CD4-positive, alpha-beta memory T cell (primary cell): ENCODE measurements at regions not wholly inside any gene's neighbourhood (a gene's known extent, or its start where the extent isn't known, plus 50 kb on each side); places are given as distances from the start of the nearest gene placed in this dataset.
"Not testable (repeated sequence)": the region's sequence is repeated elsewhere in the genome, so short reads cannot be mapped to it uniquely, and the experiment has no call there.

ENCODE experiments used
- CTCF ChIA-PET: fragments of 350-600 bp; sonication (Branson Sonifier 250); formaldehyde crosslinking; loops from one replicate; lab custom pipeline; 2021; ENCODE audit warnings: inconsistent platforms; ENCODE audit not compliant: partially characterized antibody; lab: Charles Lee
- POLR2A ChIA-PET: fragments of 350-600 bp; sonication (Branson Sonifier 250); formaldehyde crosslinking; loops from one replicate; lab custom pipeline; 2021; ENCODE audit not compliant: partially characterized antibody; lab: Charles Lee
- DNase-seq, 5 donors: peaks; one replicate each; pipeline versions ENCODE4 v3.0.0 to v3.0.0-alpha.2; 2020 to 2022; ENCODE audit warnings: mixed read lengths in 1 of 5
- H3K27ac ChIP-seq: one replicate; pipeline ENCODE4 v1.7.0; 2013; ENCODE audit warnings: low read depth, low read length
- H3K27me3 ChIP-seq: 2 replicates; pipeline ENCODE4 v1.7.0; 2013; ENCODE audit warnings: mild to moderate bottlenecking, low read length, moderate library complexity; ENCODE audit not compliant: insufficient read depth
- H3K36me3 ChIP-seq: 2 replicates; pipeline ENCODE4 v1.7.0; 2013; ENCODE audit warnings: mild to moderate bottlenecking, low read length, moderate library complexity; ENCODE audit not compliant: insufficient read depth
- H3K4me1 ChIP-seq: 2 replicates; pipeline ENCODE4 v1.7.0; 2013; ENCODE audit warnings: mild to moderate bottlenecking, low read length, moderate library complexity; ENCODE audit not compliant: insufficient read depth
- H3K4me3 ChIP-seq, 2 donors: one replicate each; pipeline ENCODE4 v1.7.0; 2013; ENCODE audit warnings: low read length in 2 of 2, mild to moderate bottlenecking in 1 of 2
- H3K9me3 ChIP-seq, 2 donors: one replicate each; pipeline ENCODE4 v1.7.0; 2013; ENCODE audit warnings: low read length in 2 of 2, control low read depth in 1 of 2; ENCODE audit not compliant: control insufficient read depth in 1 of 2
- H3K27ac Mint-ChIP-seq, 7 donors: one replicate each; pipeline ENCODE4 v1.8.0; 2020 to 2021; ENCODE audit warnings: mixed read lengths in 7 of 7, mild to moderate bottlenecking in 6 of 7, inconsistent platforms in 3 of 7, moderate library complexity in 3 of 7
- H3K27me3 Mint-ChIP-seq, 2 donors: one replicate each; pipeline ENCODE4 v1.8.0; 2020 to 2021; ENCODE audit warnings: mixed read lengths in 2 of 2
- H3K36me3 Mint-ChIP-seq, 2 donors: one replicate each; pipeline ENCODE4 v1.8.0; 2020 to 2021; ENCODE audit warnings: mixed read lengths in 2 of 2, inconsistent platforms in 1 of 2, mild to moderate bottlenecking in 1 of 2
- H3K4me1 Mint-ChIP-seq, 4 donors: one replicate each; pipeline ENCODE4 v1.8.0; 2020 to 2021; ENCODE audit warnings: mixed read lengths in 4 of 4, mild to moderate bottlenecking in 1 of 4
- H3K4me3 Mint-ChIP-seq, 8 donors: one replicate each; pipeline ENCODE4 v1.8.0; 2020 to 2021; ENCODE audit warnings: mixed read lengths in 8 of 8, mild to moderate bottlenecking in 7 of 8, moderate library complexity in 6 of 8, inconsistent platforms in 3 of 8
- H3K9me3 Mint-ChIP-seq, 8 donors: one replicate each; pipeline ENCODE4 v1.8.0; 2020 to 2021; ENCODE audit warnings: mixed read lengths in 8 of 8, mild to moderate bottlenecking in 5 of 8, inconsistent platforms in 3 of 8, moderate library complexity in 1 of 8
- intact Hi-C: fragments of 100-400 bp; cut with micrococcal nuclease; formaldehyde crosslinking; loops from one replicate; pipeline ENCODE4 v1.15.1; 2023

- ChIA-PET POLR2A (no interaction called here), CTCF (no interaction called here)
- Histone ChIP-seq H3K4me1 (no peaks in the 10 kb centered on the region), H3K36me3 (no peaks in the 10 kb centered on the region), H3K4me3 (no peak overlapping the region), H3K27ac (no peak overlapping the region), H3K9me3 (no peaks in the 10 kb centered on the region), H3K27me3 (no peaks in the 10 kb centered on the region)
- H3K4me1 Mint-ChIP-seq: no peaks in the 10 kb centered on the region
- H3K27me3 Mint-ChIP-seq: peaks cover 0 to 4% of the 10 kb centered on the region in 2 donors
- no peaks in the 10 kb centered on the region for H3K36me3 Mint-ChIP-seq
- H3K4me3 Mint-ChIP-seq: no peak overlapping the region
- H3K27ac Mint-ChIP-seq: no peak overlapping the region
- H3K9me3 Mint-ChIP-seq: peaks cover 0 to 1% (median 0%) of the 10 kb centered on the region in 8 donors
- intact Hi-C loops: no loop called here
- no peak for DNase-seq
These were observed 88.1 kb upstream of the ZNF81 start for GRCh38 chrX:47748576-47748975.

- DNase-seq: no peak
- Histone ChIP-seq H3K9me3 (no peaks in the 10 kb centered on the region), H3K27me3 (no peaks in the 10 kb centered on the region), H3K27ac (no peak overlapping the region), H3K4me3 (no peak overlapping the region), H3K36me3 (no peaks in the 10 kb centered on the region), H3K4me1 (no peaks in the 10 kb centered on the region)
- no peak overlapping the region for H3K4me3 Mint-ChIP-seq
- H3K36me3 Mint-ChIP-seq: no peaks in the 10 kb centered on the region
- ChIA-PET POLR2A (no interaction called here), CTCF (no interaction called here)
- peaks cover 0 to 5% of the 10 kb centered on the region in 2 donors for H3K27me3 Mint-ChIP-seq
- H3K4me1 Mint-ChIP-seq: no peaks in the 10 kb centered on the region
- peaks cover 0 to 2% (median 0%) of the 10 kb centered on the region in 8 donors for H3K9me3 Mint-ChIP-seq
- no peak overlapping the region for H3K27ac Mint-ChIP-seq
- intact Hi-C loops: no loop called here
These were observed 87.5 kb upstream of the UXT start for GRCh38 chrX:47746446-47746845.

DNA sequence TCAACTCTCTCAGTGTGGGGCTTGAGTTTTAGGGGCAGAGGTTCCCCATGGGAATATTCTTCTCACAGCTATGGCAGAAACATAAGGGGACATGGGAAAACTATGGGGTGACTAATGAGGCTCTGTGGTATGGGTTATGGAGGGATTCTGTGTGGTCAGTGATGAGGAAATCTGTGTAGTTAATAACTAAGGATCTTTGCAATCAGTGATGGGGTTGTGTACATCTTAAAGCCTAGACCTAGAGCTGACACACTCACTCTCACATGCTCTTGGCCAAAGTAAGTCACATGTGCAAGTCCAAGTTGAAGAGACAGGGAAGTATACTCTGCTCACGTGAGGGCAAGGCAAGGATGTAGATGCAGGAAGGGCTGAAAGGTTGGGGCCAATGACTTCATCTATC, 86.4 kb upstream of the UXT start:
- CTCF ChIA-PET: no interaction called here
- H3K27me3 ChIP-seq: no peaks in the 10 kb centered on the region
- Mint-ChIP-seq H3K4me1 (no peaks in the 10 kb centered on the region), H3K4me3 (no peak overlapping the region), H3K27me3 (peaks cover 0 to 5% of the 10 kb centered on the region in 2 donors), H3K9me3 (peaks cover 0 to 2% (median 0%) of the 10 kb centered on the region in 8 donors), H3K27ac (no peak overlapping the region), H3K36me3 (no peaks in the 10 kb centered on the region)
- no peak overlapping the region for H3K27ac ChIP-seq
- H3K4me3 ChIP-seq: no peak overlapping the region
- no peaks in the 10 kb centered on the region for H3K4me1 ChIP-seq
- no peaks in the 10 kb centered on the region for H3K36me3 ChIP-seq
- no peaks in the 10 kb centered on the region for H3K9me3 ChIP-seq
- POLR2A ChIA-PET: no interaction called here
- DNase-seq: no peak
- intact Hi-C loops: no loop called here

DNA sequence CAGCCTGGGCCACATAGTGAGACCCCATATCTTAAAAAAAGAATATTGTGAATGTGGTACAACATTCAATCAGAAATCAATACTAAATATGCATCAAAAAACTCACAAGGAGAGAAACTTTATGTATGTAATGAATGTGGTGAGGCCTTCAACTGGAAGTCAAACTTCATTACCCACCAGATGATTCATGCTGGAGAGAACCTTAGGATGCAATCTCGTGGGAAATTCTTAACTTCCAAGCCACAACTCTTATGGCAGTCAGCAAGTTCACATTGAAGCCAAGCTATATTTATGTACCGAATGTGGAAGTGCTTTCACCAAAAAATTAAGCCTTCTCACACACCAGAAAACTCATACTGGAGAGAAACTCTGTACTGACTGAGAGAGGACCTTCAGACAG, 84.5 kb upstream of the UXT start:
- Histone ChIP-seq H3K4me1 (no peaks in the 10 kb centered on the region), H3K9me3 (no peaks in the 10 kb centered on the region), H3K27ac (no peak overlapping the region), H3K4me3 (no peak overlapping the region), H3K27me3 (no peaks in the 10 kb centered on the region), H3K36me3 (no peaks in the 10 kb centered on the region)
- Mint-ChIP-seq H3K4me1 (no peaks in the 10 kb centered on the region), H3K9me3 (peaks cover 0 to 2% (median 0%) of the 10 kb centered on the region in 8 donors), H3K4me3 (no peak overlapping the region), H3K27me3 (peaks cover 0 to 3% of the 10 kb centered on the region in 2 donors), H3K36me3 (no peaks in the 10 kb centered on the region), H3K27ac (no peak overlapping the region)
- CTCF ChIA-PET: no interaction called here
- intact Hi-C loops: no loop called here
- DNase-seq: no peak
- POLR2A ChIA-PET: no interaction called here

DNA sequence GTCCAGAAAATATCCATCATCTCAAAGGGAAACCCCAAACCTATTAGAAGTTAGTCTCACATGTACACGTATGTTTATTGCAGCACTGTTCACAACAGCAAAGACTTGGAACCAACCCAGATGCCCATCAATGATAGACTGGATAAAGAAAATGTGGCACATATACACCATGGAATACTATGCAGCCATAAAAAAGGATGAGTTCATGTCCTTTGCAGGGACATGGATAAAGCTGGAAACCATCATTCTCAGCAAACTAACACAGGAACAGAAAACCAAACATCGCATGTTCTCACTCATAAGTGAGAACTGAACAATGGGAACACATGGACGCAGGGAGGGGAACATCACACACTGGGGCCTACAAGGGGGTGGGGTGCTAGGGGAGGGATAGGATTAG, 79.9 kb upstream of the UXT start:
- H3K4me1 ChIP-seq, H3K27ac ChIP-seq, DNase-seq, H3K36me3 ChIP-seq, CTCF ChIA-PET, H3K4me1 Mint-ChIP-seq, H3K27me3 Mint-ChIP-seq, intact Hi-C loops, H3K9me3 ChIP-seq, H3K36me3 Mint-ChIP-seq, H3K4me3 ChIP-seq, H3K4me3 Mint-ChIP-seq, H3K9me3 Mint-ChIP-seq, H3K27ac Mint-ChIP-seq, H3K27me3 ChIP-seq, POLR2A ChIA-PET: not testable (repeated sequence)

- H3K4me1 Mint-ChIP-seq: no peaks in the 10 kb centered on the region
These were observed 64.7 kb upstream of the UXT start for GRCh38 chrX:47723689-47724088.

GRCh38 chrX:47723083-47723482, 64.1 kb upstream of the UXT start:
- no peaks in the 10 kb centered on the region for H3K4me1 ChIP-seq
- Mint-ChIP-seq H3K4me1 (no peaks in the 10 kb centered on the region), H3K9me3 (peaks cover 0 to 5% (median 0%) of the 10 kb centered on the region in 8 donors), H3K36me3 (no peaks in the 10 kb centered on the region), H3K27me3 (no peaks in the 10 kb centered on the region), H3K4me3 (no peak overlapping the region), H3K27ac (no peak overlapping the region)
- H3K9me3 ChIP-seq: no peaks in the 10 kb centered on the region
- no peaks in the 10 kb centered on the region for H3K36me3 ChIP-seq
- H3K27ac ChIP-seq: no peak overlapping the region
- intact Hi-C loops: no loop called here
- ChIA-PET CTCF (no interaction called here), POLR2A (no interaction called here)
- H3K4me3 ChIP-seq: no peak overlapping the region
- no peaks in the 10 kb centered on the region for H3K27me3 ChIP-seq
- DNase-seq: no peak

More at GRCh38 chrX:47723689-47724088, 64.7 kb upstream of the UXT start:
- Mint-ChIP-seq H3K27ac (no peak overlapping the region), H3K27me3 (no peaks in the 10 kb centered on the region), H3K4me3 (no peak overlapping the region), H3K9me3 (peaks cover 0 to 5% (median 0%) of the 10 kb centered on the region in 8 donors), H3K36me3 (no peaks in the 10 kb centered on the region)
- DNase-seq: peak in 2 of 5 donors; percentile 4 to 10
- Histone ChIP-seq H3K4me1 (no peaks in the 10 kb centered on the region), H3K27me3 (no peaks in the 10 kb centered on the region), H3K9me3 (no peaks in the 10 kb centered on the region), H3K36me3 (no peaks in the 10 kb centered on the region), H3K27ac (no peak overlapping the region), H3K4me3 (no peak overlapping the region)
- CTCF ChIA-PET: no interaction called here
- intact Hi-C loops: no loop called here
- POLR2A ChIA-PET: no interaction called here

DNA sequence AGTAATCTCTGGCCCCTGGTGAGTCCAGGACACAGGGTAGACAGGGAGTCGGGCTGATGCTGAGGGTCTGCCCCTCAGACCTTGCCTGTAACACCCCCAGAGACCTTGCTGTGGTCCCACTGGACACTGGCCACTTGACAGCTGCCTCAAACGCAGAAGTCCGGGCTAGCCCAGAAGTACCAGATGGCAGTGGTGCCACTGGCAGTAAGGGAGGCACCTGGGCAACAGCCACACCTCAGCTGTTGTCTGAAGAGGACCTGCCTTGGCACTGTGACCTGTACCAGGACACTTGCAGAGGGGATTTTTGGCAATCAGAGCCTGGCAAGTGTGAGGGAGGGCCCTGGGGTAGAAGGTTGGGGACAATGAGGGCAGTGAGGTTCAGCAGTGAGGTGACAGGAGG, 63.3 kb upstream of the UXT start:
- Mint-ChIP-seq H3K4me1 (no peaks in the 10 kb centered on the region), H3K9me3 (peaks cover 0 to 5% (median 0%) of the 10 kb centered on the region in 8 donors), H3K27me3 (no peaks in the 10 kb centered on the region), H3K36me3 (no peaks in the 10 kb centered on the region), H3K4me3 (no peak overlapping the region), H3K27ac (no peak overlapping the region)
- intact Hi-C loops: no loop called here
- Histone ChIP-seq H3K36me3 (no peaks in the 10 kb centered on the region), H3K9me3 (no peaks in the 10 kb centered on the region), H3K4me1 (no peaks in the 10 kb centered on the region), H3K27me3 (no peaks in the 10 kb centered on the region), H3K27ac (no peak overlapping the region), H3K4me3 (no peak overlapping the region)
- ChIA-PET POLR2A (no interaction called here), CTCF (no interaction called here)
- no peak for DNase-seq
